Upper lobe of right lung (tissue), 1 donor: ENCODE measurements at regions not wholly inside any gene's neighbourhood (a gene's known extent, or its start where the extent isn't known, plus 50 kb on each side); places are given as distances from the start of the nearest gene placed in this dataset.

Experiments used
- ATAC-seq: fragments of 200-7000 bp; cut with Tn5 transposase; one replicate; pipeline ENCODE4 v1.9.1; 2020; ENCODE audit warnings: mild to moderate bottlenecking, moderate library complexity
- DNase-seq: peaks from one replicate; pipeline ENCODE4 v3.0.0-alpha.2; 2020
- H3K27ac ChIP-seq: fragments of 200-600 bp; one replicate; pipeline ENCODE4 v1.8.0; 2022
- H3K27me3 ChIP-seq: fragments of 200-600 bp; one replicate; pipeline ENCODE4 v1.8.0; 2022; ENCODE audit warnings: mild to moderate bottlenecking
- H3K36me3 ChIP-seq: fragments of 200-600 bp; one replicate; pipeline ENCODE4 v1.8.0; 2022
- H3K4me1 ChIP-seq: fragments of 200-600 bp; one replicate; pipeline ENCODE4 v1.8.0; 2022
- H3K4me3 ChIP-seq: fragments of 200-600 bp; one replicate; pipeline ENCODE4 v1.8.0; 2022; ENCODE audit warnings: mild to moderate bottlenecking
- H3K9me3 ChIP-seq: fragments of 200-600 bp; one replicate; pipeline ENCODE4 v1.8.0; 2022
- CTCF ChIP-seq: fragments of 200-600 bp; IDR thresholded peaks from one replicate; pipeline ENCODE4 v1.8.0; 2022; ENCODE audit warnings: antibody characterized with exemption
- intact Hi-C: fragments of 100-400 bp; cut with DNase I; formaldehyde crosslinking; loops from one replicate; pipeline ENCODE4 v1.11.0; 2022
- donor health status: DM: no; HTN: yes; CAD: no; lungs with severe emphysema.

- no peak for TF ChIP-seq CTCF
- H3K9me3 ChIP-seq = peaks cover 4% of the 10 kb centered on the region
- no peaks in the 10 kb centered on the region for H3K4me1 ChIP-seq
Measured at GRCh38 chr5:32880796-32881195, 169.7 kb downstream of the NPR3 start.

GRCh38 chr5:32887390-32887789 is 176.3 kb downstream of the NPR3 start:
- DNase-seq (no peak), ATAC-seq (no peak)
- no peaks in the 10 kb centered on the region for H3K4me1 ChIP-seq
- no peak overlapping the region for H3K4me3 ChIP-seq
- H3K27me3 ChIP-seq = no peaks in the 10 kb centered on the region
- intact Hi-C loops = no loop called here
- peaks cover 4% of the 10 kb centered on the region for H3K9me3 ChIP-seq
- H3K36me3 ChIP-seq = no peaks in the 10 kb centered on the region
- H3K27ac ChIP-seq = no peak overlapping the region
- no peak for TF ChIP-seq CTCF

More at GRCh38 chr5:32880796-32881195, 169.7 kb downstream of the NPR3 start:
- Histone ChIP-seq H3K36me3 (no peaks in the 10 kb centered on the region), H3K27me3 (no peaks in the 10 kb centered on the region), H3K27ac (no peak overlapping the region), H3K4me3 (no peak overlapping the region)
- intact Hi-C loops = no loop called here
- DNase-seq (no peak), ATAC-seq (no peak)

GRCh38 chr5:32889078-32889477 is 178.0 kb downstream of the NPR3 start:
- no peak for TF ChIP-seq CTCF
- no peaks in the 10 kb centered on the region for H3K36me3 ChIP-seq
- DNase-seq (no peak), ATAC-seq (no peak)
- H3K4me3 ChIP-seq = no peak overlapping the region
- H3K27me3 ChIP-seq = no peaks in the 10 kb centered on the region
- no peaks in the 10 kb centered on the region for H3K4me1 ChIP-seq
- no peaks in the 10 kb centered on the region for H3K9me3 ChIP-seq
- no peak overlapping the region for H3K27ac ChIP-seq
- intact Hi-C loops = no loop called here

- ATAC-seq = no peak
- H3K36me3 ChIP-seq = no peaks in the 10 kb centered on the region
- DNase-seq = no peak
- intact Hi-C loops = no loop called here
- H3K27me3 ChIP-seq = no peaks in the 10 kb centered on the region
- no peaks in the 10 kb centered on the region for H3K4me1 ChIP-seq
- no peak overlapping the region for H3K4me3 ChIP-seq
- H3K27ac ChIP-seq = no peak overlapping the region
- no peak for TF ChIP-seq CTCF
- H3K9me3 ChIP-seq = no peaks in the 10 kb centered on the region
Measured at GRCh38 chr5:32903613-32904012, 192.5 kb downstream of the NPR3 start.

- Histone ChIP-seq H3K4me3 (no peak overlapping the region), H3K9me3 (no peaks in the 10 kb centered on the region), H3K27me3 (no peaks in the 10 kb centered on the region), H3K36me3 (no peaks in the 10 kb centered on the region), H3K27ac (no peak overlapping the region), H3K4me1 (no peaks in the 10 kb centered on the region)
- ATAC-seq (no peak), DNase-seq (no peak)
- no peak for TF ChIP-seq CTCF
- intact Hi-C loops = no loop called here
Measured at GRCh38 chr5:32908641-32909040, 197.5 kb downstream of the NPR3 start.

GRCh38 chr5:32909207-32909606 is 198.1 kb downstream of the NPR3 start:
- no peaks in the 10 kb centered on the region for H3K27me3 ChIP-seq
- no peak overlapping the region for H3K27ac ChIP-seq
- DNase-seq = no peak
- no peaks in the 10 kb centered on the region for H3K4me1 ChIP-seq
- intact Hi-C loops = no loop called here
- no peak for ATAC-seq
- no peak for TF ChIP-seq CTCF
- no peaks in the 10 kb centered on the region for H3K9me3 ChIP-seq
- H3K36me3 ChIP-seq = no peaks in the 10 kb centered on the region
- H3K4me3 ChIP-seq = no peak overlapping the region
